Glutamatergic neuron (in vitro differentiated cells): ENCODE measurements at regions not wholly inside any gene's neighbourhood (a gene's known extent, or its start where the extent isn't known, plus 50 kb on each side); places are given as distances from the start of the nearest gene placed in this dataset.

Experiments
- DNase-seq: peaks from one replicate; pipeline ENCODE4 v3.0.0; 2022
- H3K27ac Mint-ChIP-seq: one replicate; pipeline ENCODE4 v1.8.0; 2020; ENCODE audit warnings: mild to moderate bottlenecking, mixed read lengths, inconsistent platforms; ENCODE audit not compliant: unreplicated experiment
- H3K27me3 Mint-ChIP-seq: one replicate; pipeline ENCODE4 v1.8.0; 2020; ENCODE audit warnings: mild to moderate bottlenecking, moderate library complexity, mixed read lengths, inconsistent platforms; ENCODE audit not compliant: unreplicated experiment
- H3K36me3 Mint-ChIP-seq: one replicate; pipeline ENCODE4 v1.8.0; 2020; ENCODE audit warnings: mild to moderate bottlenecking, mixed read lengths, inconsistent platforms; ENCODE audit not compliant: unreplicated experiment
- H3K4me1 Mint-ChIP-seq: one replicate; pipeline ENCODE4 v1.8.0; 2020; ENCODE audit warnings: mild to moderate bottlenecking, low read depth, mixed read lengths, inconsistent platforms; ENCODE audit not compliant: unreplicated experiment
- H3K4me3 Mint-ChIP-seq: one replicate; pipeline ENCODE4 v1.8.0; 2020; ENCODE audit warnings: mild to moderate bottlenecking, mixed read lengths, inconsistent platforms; ENCODE audit not compliant: unreplicated experiment
- H3K9me3 Mint-ChIP-seq: one replicate; pipeline ENCODE4 v1.8.0; 2020; ENCODE audit warnings: mild to moderate bottlenecking, moderate library complexity, mixed read lengths, inconsistent platforms; ENCODE audit not compliant: unreplicated experiment
- TF ChIP-seq, protein P1 (sequence below): fragments of 200-600 bp; sonication (generic); IDR thresholded peaks from one replicate; pipeline ENCODE4 v1.5.0; 2021; ENCODE audit not compliant: partially characterized antibody, unreplicated experiment

GRCh38 chr18:22302144-22302543, 115.6 kb downstream of the CTAGE1 start:
- Mint-ChIP-seq H3K4me3 (no peak overlapping the region), H3K4me1 (no peaks in the 10 kb centered on the region), H3K27me3 (no peaks in the 10 kb centered on the region), H3K36me3 (no peaks in the 10 kb centered on the region), H3K27ac (no peak overlapping the region), H3K9me3 (no peaks in the 10 kb centered on the region)
- TF ChIP-seq, protein P1, sequence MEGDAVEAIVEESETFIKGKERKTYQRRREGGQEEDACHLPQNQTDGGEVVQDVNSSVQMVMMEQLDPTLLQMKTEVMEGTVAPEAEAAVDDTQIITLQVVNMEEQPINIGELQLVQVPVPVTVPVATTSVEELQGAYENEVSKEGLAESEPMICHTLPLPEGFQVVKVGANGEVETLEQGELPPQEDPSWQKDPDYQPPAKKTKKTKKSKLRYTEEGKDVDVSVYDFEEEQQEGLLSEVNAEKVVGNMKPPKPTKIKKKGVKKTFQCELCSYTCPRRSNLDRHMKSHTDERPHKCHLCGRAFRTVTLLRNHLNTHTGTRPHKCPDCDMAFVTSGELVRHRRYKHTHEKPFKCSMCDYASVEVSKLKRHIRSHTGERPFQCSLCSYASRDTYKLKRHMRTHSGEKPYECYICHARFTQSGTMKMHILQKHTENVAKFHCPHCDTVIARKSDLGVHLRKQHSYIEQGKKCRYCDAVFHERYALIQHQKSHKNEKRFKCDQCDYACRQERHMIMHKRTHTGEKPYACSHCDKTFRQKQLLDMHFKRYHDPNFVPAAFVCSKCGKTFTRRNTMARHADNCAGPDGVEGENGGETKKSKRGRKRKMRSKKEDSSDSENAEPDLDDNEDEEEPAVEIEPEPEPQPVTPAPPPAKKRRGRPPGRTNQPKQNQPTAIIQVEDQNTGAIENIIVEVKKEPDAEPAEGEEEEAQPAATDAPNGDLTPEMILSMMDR: no peak
- no peak for DNase-seq

- Mint-ChIP-seq H3K9me3 (no peaks in the 10 kb centered on the region), H3K36me3 (no peaks in the 10 kb centered on the region), H3K27ac (no peak overlapping the region), H3K4me1 (no peaks in the 10 kb centered on the region), H3K4me3 (no peak overlapping the region), H3K27me3 (no peaks in the 10 kb centered on the region)
- no peak for DNase-seq
- TF ChIP-seq, protein P1: no peak
Measured at GRCh38 chr18:22300665-22301636, 116.8 kb downstream of the CTAGE1 start.

DNA sequence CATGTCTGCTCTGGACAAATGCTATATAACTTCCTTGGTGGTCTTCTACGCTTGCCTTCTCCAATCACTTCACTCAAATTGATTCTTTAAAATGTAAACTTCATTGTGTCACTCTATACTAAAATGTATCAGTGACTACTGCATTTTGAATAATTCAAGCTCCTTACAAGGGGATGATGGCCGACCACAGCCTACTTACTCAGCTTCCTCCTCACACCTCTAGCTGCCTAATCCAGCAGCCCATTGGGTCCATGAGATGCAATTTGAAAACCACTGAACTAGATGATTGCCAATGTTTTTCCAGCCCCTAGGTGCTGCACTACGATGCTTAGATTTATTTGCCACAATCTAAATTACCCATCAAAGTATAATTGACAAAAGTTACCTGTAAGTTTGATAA, 120.7 kb downstream of the CTAGE1 start:
- Mint-ChIP-seq H3K36me3 (no peaks in the 10 kb centered on the region), H3K27me3 (no peaks in the 10 kb centered on the region), H3K9me3 (no peaks in the 10 kb centered on the region), H3K4me3 (no peak overlapping the region), H3K27ac (no peak overlapping the region), H3K4me1 (no peaks in the 10 kb centered on the region)
- TF ChIP-seq, protein P1: no peak
- no peak for DNase-seq

DNA sequence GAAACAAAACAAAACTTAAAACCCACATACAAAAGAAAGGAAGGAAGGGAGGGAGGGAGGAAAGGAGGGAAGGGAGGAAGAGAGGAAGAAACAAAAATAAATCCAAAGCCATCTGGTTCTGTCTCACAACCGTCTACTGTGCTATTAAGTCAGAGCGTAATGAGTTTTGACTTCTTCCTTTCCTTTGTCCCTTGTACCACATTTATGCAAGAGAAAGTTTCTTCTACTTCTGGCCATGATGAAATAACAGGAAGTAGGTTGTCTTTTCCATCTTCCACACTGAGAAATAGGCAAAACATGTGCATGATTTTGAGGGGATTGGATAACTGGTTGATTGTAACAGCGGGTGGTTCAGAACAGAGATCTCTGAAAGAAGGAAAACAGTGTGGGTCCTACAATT, 121.4 kb downstream of the CTAGE1 start:
- H3K4me1 Mint-ChIP-seq: no peaks in the 10 kb centered on the region
- H3K9me3 Mint-ChIP-seq: no peaks in the 10 kb centered on the region
- no peak overlapping the region for H3K4me3 Mint-ChIP-seq
- H3K36me3 Mint-ChIP-seq: no peaks in the 10 kb centered on the region
- H3K27me3 Mint-ChIP-seq: no peaks in the 10 kb centered on the region
- TF ChIP-seq, protein P1: no peak
- no peak overlapping the region for H3K27ac Mint-ChIP-seq
- DNase-seq: no peak

- H3K27ac Mint-ChIP-seq: no peak overlapping the region
- H3K36me3 Mint-ChIP-seq: no peaks in the 10 kb centered on the region
- H3K4me1 Mint-ChIP-seq: no peaks in the 10 kb centered on the region
- no peak for DNase-seq
- no peaks in the 10 kb centered on the region for H3K27me3 Mint-ChIP-seq
- no peaks in the 10 kb centered on the region for H3K9me3 Mint-ChIP-seq
- TF ChIP-seq, protein P1: no peak
- H3K4me3 Mint-ChIP-seq: no peak overlapping the region
Measured at GRCh38 chr18:22293417-22293816, 124.0 kb downstream of the GATA6 start.
